Femur (tissue), 1 donor: ENCODE measurements at regions not wholly inside any gene's neighbourhood (a gene's known extent, or its start where the extent isn't known, plus 50 kb on each side); places are given as distances from the start of the nearest gene placed in this dataset.
"Not testable (repeated sequence)": the region's sequence is repeated elsewhere in the genome, so short reads cannot be mapped to it uniquely, and the experiment has no call there.

Source experiments
- DNase-seq: peaks from one replicate; pipeline ENCODE4 v3.0.0-alpha.2; 2017

DNA sequence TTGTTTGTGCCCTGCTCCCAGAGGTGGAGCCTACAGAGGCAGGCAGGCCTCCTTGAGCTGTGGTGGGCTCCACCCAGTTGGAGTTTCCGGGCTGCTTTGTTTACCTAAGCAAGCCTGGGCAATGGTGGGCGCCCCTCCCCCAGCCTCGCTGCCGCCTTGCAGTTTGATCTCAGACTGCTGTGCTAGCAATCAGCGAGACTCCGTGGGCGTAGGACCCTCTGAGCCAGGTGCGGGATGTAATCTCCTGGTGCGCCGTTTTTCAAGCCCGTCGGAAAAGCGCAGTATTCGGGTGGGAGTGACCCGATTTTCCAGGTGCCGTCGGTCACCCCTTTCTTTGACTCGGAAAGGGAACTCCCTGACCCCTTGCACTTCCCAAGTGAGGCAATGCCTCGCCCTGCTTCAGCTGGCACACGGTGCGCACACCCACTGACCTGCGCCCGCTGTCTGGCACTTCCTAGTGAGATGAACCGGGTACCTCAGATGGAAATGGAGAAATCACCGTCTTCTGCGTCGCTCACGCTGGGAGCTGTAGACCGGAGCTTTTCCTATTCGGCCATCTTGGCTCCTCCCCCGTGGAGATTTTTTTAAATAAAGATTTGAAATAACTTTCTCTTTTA is 189.2 kb upstream of the WSB1 start:
- DNase-seq: not testable (repeated sequence)

GRCh38 chr17:27105636-27106035 is 188.3 kb upstream of the WSB1 start:
- DNase-seq: no peak

- no peak for DNase-seq
Observed at GRCh38 chr17:27106347-27106981, 187.4 kb upstream of the WSB1 start.

DNA sequence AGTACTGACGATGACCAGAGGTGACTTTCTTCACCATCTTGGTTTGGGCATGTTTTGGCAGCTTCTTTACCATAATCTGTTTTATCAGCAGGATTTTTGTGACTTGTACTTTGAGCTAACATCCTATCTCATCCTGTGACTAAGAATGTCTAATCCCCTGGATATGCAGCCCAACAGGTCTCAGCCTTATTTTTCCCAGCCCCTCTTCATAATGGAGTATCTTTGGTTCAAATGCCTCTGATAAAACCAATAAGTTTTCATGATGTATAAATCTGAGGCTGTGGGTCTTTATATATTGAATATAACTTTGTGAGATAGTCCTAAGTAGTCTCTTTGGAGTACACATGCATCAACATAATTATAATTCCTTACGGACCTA is 186.9 kb upstream of the WSB1 start:
- DNase-seq: no peak

GRCh38 chr17:27107386-27108328 is 186.3 kb upstream of the WSB1 start:
- DNase-seq: not testable (repeated sequence)

DNA sequence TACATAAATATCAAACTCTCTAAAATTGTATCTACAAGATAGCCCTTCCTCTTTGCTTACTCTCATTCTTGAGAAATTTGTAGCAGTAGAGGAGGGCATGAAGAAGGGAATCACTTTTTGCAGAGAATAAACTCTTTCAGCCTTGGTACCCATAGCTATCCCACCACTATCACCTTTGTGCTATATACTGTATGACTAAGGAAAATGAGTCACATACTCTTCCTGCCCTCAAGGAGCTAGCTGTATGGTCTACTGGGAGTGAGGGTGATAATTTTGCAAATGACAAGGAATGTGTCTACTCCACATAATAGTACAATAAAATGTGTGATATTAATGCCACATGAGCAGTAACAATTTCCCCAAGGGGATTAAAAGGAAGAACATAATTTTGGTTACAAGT is 184.6 kb upstream of the WSB1 start:
- no peak for DNase-seq

DNA sequence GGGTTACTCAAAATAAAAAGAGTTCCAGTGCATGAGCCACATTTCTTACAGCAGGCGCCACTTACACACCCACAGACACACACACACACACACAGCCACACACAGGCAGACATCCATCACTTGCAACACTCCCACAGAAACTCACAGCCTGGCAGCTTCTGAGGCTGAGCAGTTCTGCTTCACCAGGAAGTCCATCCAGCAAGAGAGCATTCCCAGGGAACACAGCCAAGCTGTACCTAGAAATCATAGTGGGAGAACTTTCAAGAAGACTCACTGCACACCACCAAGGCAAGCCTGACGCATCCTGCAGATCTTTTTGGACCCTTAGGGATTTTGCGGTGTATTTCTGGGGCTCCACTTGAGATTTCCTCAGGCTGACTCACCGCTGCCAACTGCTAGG is 140.9 kb upstream of the WSB1 start:
- no peak for DNase-seq

GRCh38 chr17:27155866-27156265 is 138.0 kb upstream of the WSB1 start:
- DNase-seq: no peak

GRCh38 chr17:27157297-27157696 is 136.6 kb upstream of the WSB1 start:
- no peak for DNase-seq

GRCh38 chr17:27157898-27158297 is 136.0 kb upstream of the WSB1 start:
- DNase-seq: no peak

DNA sequence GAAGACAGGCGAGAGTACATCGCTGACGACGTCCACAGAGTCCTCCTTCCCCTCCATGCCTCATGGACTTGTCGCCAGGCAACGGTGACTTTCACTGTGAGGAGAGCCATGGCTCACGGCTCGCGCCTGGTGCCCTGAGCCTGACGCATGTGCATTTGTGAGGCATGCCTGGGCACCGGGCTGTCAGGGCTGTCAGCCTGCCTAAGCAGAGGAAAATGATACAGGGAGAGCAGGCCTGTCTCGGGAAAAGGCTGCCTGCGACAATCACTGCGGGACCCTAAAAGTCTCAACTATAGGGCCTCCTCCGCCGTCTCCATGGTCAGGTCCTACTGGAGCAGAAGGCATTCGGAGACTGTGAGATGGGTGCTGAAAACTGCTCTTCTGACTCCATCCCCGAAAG is 135.5 kb upstream of the WSB1 start:
- no peak for DNase-seq

DNA sequence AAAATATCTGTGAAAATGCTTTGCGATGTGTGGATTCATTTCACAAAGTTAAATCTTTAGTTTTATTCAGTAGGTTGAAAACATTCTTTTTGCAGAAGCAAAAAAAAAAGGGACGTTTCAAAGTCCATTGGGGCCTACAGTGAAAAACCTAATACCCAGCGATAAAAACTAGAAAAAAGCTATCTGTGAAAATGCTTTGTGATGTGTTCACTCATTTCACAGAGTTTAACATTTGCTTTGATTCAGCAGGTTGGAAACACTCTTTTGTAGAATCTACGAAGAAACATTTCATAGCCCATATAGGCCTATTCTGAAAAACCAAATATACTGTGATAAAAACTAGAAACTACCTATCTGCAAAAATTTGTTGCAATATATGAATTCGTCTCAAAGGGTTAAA is 113.6 kb upstream of the WSB1 start:
- DNase-seq: no peak

GRCh38 chr17:27181379-27181925 is 112.5 kb upstream of the WSB1 start:
- DNase-seq: not testable (repeated sequence)

DNA sequence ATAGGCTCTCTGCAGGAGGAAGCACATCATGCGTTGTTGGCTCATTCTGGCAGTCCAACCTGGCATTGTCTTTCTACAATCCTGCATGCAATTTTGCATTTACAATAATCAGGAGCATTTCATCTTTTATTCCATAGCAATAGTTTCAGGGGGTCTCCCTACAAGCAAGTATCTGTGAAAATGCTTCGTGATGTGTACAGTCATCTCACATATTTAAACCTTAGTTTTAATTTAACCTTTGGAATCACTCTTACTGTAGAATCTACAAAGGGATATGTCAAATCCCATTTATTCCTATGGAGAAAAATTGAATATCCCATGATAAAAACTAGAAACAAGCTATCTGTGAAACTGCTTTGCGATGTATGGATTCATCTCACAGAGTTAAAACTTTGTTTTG is 112.0 kb upstream of the WSB1 start:
- no peak for DNase-seq

DNA sequence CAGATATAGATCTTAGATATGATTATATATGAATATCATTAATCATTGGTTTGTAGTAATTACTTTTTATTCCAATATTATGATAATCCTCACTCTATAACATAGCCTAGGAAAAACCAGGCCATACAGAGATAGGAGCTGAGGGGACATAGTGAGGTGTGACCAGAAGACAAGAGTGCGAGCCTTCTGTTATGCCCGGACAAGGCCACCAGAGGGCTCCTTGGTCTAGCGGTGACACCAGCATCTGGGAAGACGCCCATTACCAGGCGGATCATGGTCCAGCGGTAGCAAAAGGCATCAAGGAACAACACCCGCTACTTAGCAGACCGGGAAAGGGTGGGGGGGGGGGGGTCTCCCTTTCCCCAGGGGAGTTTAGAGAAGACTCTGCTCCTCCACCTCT is 96.4 kb upstream of the WSB1 start:
- not testable (repeated sequence) for DNase-seq

DNA sequence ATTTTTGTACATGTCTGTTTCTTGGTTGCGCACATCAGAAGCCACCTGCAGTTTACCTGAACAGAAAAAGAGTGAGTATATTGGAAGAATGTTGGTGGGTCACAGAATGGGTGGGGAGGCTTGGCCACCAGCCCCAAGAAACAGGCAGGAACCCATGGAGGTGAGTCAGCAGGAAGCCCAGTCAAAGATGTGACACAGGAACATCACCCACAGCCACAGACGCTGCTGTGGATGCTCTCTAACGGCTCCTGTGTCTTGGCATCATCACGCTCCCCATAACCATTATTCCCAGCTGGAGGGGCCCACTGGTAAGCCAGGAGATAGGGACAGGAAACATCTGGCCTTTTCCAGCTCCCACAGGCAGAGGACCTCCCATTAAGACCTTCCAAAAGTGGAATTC is 94.0 kb upstream of the WSB1 start:
- no peak for DNase-seq

- no peak for DNase-seq
Observed at GRCh38 chr17:27200476-27200875, 93.4 kb upstream of the WSB1 start.

DNA sequence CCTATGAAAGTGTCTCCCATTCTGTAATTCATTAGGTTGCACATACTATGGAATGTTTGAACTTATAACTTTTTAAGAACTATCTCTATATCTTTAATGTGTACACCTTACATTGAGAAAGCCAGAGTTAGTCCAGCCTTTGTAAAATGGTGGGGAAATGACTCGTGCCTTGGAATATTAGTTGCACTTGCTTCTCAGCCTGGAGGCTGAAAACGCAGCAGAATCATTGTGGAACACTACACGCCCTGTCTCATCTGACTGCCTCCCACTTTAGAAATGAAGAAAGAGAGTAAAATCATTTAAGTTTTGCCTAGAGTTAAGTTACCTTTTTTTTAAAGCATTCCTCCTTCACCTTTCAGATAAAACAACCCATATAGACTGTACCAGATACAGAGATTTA is 90.7 kb upstream of the WSB1 start:
- no peak for DNase-seq

- no peak for DNase-seq
Observed at GRCh38 chr17:27206447-27206846, 87.5 kb upstream of the WSB1 start.

DNA sequence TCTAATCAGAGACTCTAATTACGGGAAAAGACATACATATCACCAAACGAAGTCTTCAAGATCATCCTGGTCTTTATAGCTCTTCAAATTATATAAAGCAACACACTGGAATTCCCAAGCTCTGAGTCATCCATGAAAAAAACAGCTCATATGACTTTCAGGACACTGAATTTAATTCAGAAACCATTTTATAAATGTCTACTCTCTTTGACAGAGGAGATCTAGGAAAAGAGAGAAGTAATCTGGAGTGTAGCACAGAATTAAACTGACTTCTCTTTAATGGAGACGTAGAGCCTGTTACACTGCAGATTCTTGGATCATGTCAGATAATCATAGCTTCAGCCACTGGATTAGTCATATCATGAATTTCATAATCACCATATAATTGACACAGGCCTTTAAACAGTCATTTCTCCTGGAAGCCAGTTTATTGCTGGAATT is 86.8 kb upstream of the WSB1 start:
- no peak for DNase-seq

DNA sequence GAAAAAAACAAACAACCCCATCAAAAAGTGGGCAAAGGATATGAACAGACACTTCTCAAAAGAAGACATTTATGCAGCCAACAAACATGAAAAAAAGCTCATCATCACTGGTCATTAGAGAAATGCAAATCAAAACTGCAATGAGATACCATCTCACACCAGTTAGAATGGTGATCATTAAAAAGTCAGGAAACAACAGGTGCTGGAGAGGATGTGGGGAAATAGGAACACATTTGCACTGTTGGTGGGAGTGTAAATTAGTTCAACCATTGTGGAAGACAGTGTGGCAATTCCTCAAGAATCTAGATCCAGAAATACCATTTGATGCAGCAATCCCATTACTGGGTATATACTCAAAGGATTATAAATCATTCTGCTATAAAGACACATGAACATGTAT is 85.5 kb upstream of the WSB1 start:
- DNase-seq: not testable (repeated sequence)

DNA sequence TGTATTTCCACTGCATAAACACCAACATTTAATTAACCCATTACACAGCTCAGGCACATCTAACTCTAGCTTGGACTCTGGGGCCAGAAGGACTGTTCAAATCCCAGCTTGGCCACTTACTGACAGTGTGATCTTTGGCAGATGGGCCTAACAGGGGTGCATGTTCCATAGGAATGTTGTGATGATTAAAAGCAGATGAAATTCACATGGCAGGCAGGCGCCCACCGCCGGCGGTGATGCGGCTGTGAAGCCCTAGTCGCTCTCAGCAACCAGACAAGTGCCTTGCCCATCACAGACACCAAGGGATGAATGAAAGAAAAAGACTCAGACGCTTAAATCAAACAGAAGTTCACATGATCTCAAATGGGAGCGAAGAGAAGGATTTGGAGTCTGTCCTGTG is 84.6 kb upstream of the WSB1 start:
- DNase-seq: no peak

DNA sequence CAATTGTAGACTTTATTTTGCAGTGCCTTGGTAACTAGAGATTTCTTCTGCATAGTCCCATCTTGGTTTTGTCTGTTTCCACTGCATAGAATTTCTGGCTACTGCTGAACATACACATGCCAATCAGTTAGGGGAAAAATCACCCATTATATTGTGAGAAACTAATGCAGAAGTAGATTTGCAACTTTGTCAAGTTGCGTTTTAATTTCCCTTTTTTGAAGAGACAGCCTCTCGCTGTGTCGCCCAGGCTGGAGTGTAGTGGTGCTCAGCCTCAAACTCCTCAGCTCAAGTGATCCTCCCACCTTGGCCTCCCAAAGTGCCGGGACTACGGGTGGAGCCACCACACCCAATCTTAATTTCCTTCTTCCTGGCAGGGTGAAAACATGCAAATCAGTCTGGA is 83.1 kb upstream of the WSB1 start:
- DNase-seq: not testable (repeated sequence)

DNA sequence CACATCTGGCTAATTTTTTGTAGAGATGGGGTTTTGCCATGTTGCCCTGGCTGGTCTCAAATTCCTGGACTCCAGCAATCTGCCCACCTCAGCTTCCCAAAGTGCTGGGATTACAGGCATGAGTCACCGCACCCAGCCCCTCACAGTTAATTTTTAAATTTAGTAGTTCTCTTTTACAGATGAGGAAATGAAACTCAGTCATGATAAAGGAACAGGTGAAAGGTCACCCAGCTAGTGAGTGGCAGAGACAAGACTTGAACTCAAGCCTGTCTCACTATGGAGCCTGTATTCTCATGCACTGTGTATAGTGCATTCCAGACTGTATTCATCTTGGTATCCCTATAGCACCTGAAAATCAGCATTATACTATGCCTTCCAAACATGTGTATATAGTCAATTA is 77.1 kb upstream of the WSB1 start:
- DNase-seq: no peak
